ENCODE measurements at regions not wholly inside any gene's neighbourhood (a gene's known extent, or its start where the extent isn't known, plus 50 kb on each side); places are given as distances from the start of the nearest gene placed in this dataset.

GRCh38 chr3:4906107-4906621, 73.1 kb upstream of the BHLHE40 start:
- POLR2A ChIA-PET (ENCODE audit: unreplicated experiment): interaction anchor here (0.6 kb wide), 1 partner anchor 22 kb away, joined by 11 read pairs; no protein-coding TSS in a partner anchor
- Histone ChIP-seq H3F3A (ENCODE audit: low read length, unreplicated experiment) (no peaks in the 10 kb centered on the region), H3K4me3 (ENCODE audit: low read length) (no peak overlapping the region), H2AFZ (ENCODE audit: low read length) (no peak overlapping the region), H4K20me1 (ENCODE audit: low read length) (no peaks in the 10 kb centered on the region), H3K9ac (ENCODE audit: low read length) (peak overlapping the region; percentile 8; the same call in 1 of the 2 replicates), H3K9me3 (ENCODE audit: low read length) (no peaks in the 10 kb centered on the region), H3K9me2 (replicated peaks; ENCODE audit: low read length) (no peaks in the 10 kb centered on the region), H3K27me3 (ENCODE audit: low read length) (no peaks in the 10 kb centered on the region), H3K4me2 (ENCODE audit: low read length) (peak overlapping the region; percentile 52), H3K79me2 (ENCODE audit: low read length) (no peaks in the 10 kb centered on the region), H3K27ac (ENCODE audit: low read length) (peak overlapping the region; percentile 79), H3K4me1 (ENCODE audit: insufficient read depth, low read length) (peaks cover 30% of the 10 kb centered on the region), H3K36me3 (ENCODE audit: low read depth, low read length) (no peaks in the 10 kb centered on the region)
- CTCF ChIA-PET: no interaction called here
- TF ChIP-seq EZH2phosphoT487 (IDR thresholded peaks at IDR 0.05; ENCODE audit: borderline replicate concordance, low read length) (no peak), EZH2 (IDR thresholded peaks at IDR 0.05; ENCODE audit: low read length, unreplicated experiment) (no peak)
- TF ChIP-seq, protein P1, sequence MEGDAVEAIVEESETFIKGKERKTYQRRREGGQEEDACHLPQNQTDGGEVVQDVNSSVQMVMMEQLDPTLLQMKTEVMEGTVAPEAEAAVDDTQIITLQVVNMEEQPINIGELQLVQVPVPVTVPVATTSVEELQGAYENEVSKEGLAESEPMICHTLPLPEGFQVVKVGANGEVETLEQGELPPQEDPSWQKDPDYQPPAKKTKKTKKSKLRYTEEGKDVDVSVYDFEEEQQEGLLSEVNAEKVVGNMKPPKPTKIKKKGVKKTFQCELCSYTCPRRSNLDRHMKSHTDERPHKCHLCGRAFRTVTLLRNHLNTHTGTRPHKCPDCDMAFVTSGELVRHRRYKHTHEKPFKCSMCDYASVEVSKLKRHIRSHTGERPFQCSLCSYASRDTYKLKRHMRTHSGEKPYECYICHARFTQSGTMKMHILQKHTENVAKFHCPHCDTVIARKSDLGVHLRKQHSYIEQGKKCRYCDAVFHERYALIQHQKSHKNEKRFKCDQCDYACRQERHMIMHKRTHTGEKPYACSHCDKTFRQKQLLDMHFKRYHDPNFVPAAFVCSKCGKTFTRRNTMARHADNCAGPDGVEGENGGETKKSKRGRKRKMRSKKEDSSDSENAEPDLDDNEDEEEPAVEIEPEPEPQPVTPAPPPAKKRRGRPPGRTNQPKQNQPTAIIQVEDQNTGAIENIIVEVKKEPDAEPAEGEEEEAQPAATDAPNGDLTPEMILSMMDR (conservative IDR thresholded peaks at IDR 0.05; ENCODE audit: low read depth, low read length): no peak
- BruUV-seq (replicated peaks): no TSS peak
- peak; percentile 90 for DNase-seq
- intact Hi-C loops (cut with micrococcal nuclease): no loop called here
- peak; percentile 65 for ATAC-seq

DNA sequence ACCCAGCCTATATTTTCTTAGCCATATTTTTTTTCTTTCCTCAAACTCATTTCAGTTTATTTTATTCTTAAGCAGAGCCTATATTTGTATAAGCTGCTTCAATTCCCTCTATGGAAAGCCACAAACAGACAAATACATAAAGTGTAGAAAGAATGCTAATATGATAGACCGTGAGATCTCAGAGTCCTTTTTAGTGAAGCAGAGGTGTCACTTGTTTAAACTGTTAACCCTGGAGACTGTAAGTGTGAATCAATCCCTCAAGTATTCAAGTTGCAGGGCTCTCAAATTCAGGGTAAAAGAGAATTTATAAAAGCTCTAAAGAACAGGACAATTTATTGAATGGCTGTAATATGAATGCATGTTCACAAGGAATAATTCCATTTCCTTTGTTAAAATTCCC, 72.2 kb upstream of the BHLHE40 start:
- DNase-seq (no peak), ATAC-seq (no peak)
- ChIA-PET POLR2A (ENCODE audit: unreplicated experiment) (no interaction called here), CTCF (interaction anchor here (0.6 kb wide), 1 partner anchor 187 kb away, joined by 5 read pairs; no protein-coding TSS in a partner anchor)
- TF ChIP-seq EZH2phosphoT487 (IDR thresholded peaks at IDR 0.05; ENCODE audit: borderline replicate concordance, low read length): no peak
- TF ChIP-seq, protein P1 (conservative IDR thresholded peaks at IDR 0.05; ENCODE audit: low read depth, low read length): no peak
- TF ChIP-seq EZH2 (IDR thresholded peaks at IDR 0.05; ENCODE audit: low read length, unreplicated experiment): no peak
- H3K9me3 ChIP-seq (ENCODE audit: low read length): no peaks in the 10 kb centered on the region
- no peak overlapping the region; the same call in 1 of the 2 replicates for H2AFZ ChIP-seq (ENCODE audit: low read length)
- H3K79me2 ChIP-seq (ENCODE audit: low read length): no peaks in the 10 kb centered on the region
- no peaks in the 10 kb centered on the region for H3K9me2 ChIP-seq (replicated peaks; ENCODE audit: low read length)
- intact Hi-C loops (cut with micrococcal nuclease): no loop called here
- H3K4me2 ChIP-seq (ENCODE audit: low read length): peak overlapping the region; percentile 52; the same call in 1 of the 2 replicates
- H3K9ac ChIP-seq (ENCODE audit: low read length): no peak overlapping the region
- H4K20me1 ChIP-seq (ENCODE audit: low read length): no peaks in the 10 kb centered on the region
- H3K27me3 ChIP-seq (ENCODE audit: low read length): no peaks in the 10 kb centered on the region
- H3F3A ChIP-seq (ENCODE audit: low read length, unreplicated experiment): no peaks in the 10 kb centered on the region
- BruUV-seq (replicated peaks): no TSS peak
- H3K36me3 ChIP-seq (ENCODE audit: low read depth, low read length): no peaks in the 10 kb centered on the region
- H3K27ac ChIP-seq (ENCODE audit: low read length): peak overlapping the region; percentile 79
- peaks cover 30% of the 10 kb centered on the region for H3K4me1 ChIP-seq (ENCODE audit: insufficient read depth, low read length)
- no peak overlapping the region for H3K4me3 ChIP-seq (ENCODE audit: low read length)

GRCh38 chr3:4907643-4908432, 71.4 kb upstream of the BHLHE40 start:
- Histone ChIP-seq H3F3A (ENCODE audit: low read length, unreplicated experiment) (no peaks in the 10 kb centered on the region), H3K4me3 (ENCODE audit: low read length) (no peak overlapping the region), H3K9me2 (replicated peaks; ENCODE audit: low read length) (no peaks in the 10 kb centered on the region), H2AFZ (ENCODE audit: low read length) (no peak overlapping the region; the same call in 1 of the 2 replicates), H3K27me3 (ENCODE audit: low read length) (no peaks in the 10 kb centered on the region), H3K36me3 (ENCODE audit: low read depth, low read length) (no peaks in the 10 kb centered on the region), H3K79me2 (ENCODE audit: low read length) (no peaks in the 10 kb centered on the region), H3K9me3 (ENCODE audit: low read length) (no peaks in the 10 kb centered on the region), H3K4me1 (ENCODE audit: insufficient read depth, low read length) (peaks cover 30% of the 10 kb centered on the region), H3K4me2 (ENCODE audit: low read length) (no peak overlapping the region), H3K27ac (ENCODE audit: low read length) (no peak overlapping the region), H3K9ac (ENCODE audit: low read length) (no peak overlapping the region), H4K20me1 (ENCODE audit: low read length) (no peaks in the 10 kb centered on the region)
- CTCF ChIA-PET: no interaction called here
- intact Hi-C loops (cut with micrococcal nuclease): no loop called here
- TF ChIP-seq EZH2 (IDR thresholded peaks at IDR 0.05; ENCODE audit: low read length, unreplicated experiment) (no peak), EZH2phosphoT487 (IDR thresholded peaks at IDR 0.05; ENCODE audit: borderline replicate concordance, low read length) (no peak)
- TF ChIP-seq, protein P1 (conservative IDR thresholded peaks at IDR 0.05; ENCODE audit: low read depth, low read length): no peak
- BruUV-seq (replicated peaks): no TSS peak
- ATAC-seq (no peak), DNase-seq (no peak)
- POLR2A ChIA-PET (ENCODE audit: unreplicated experiment): no interaction called here
